Panc1 (cell line): ENCODE measurements at regions not wholly inside any gene's neighbourhood (a gene's known extent, or its start where the extent isn't known, plus 50 kb on each side); places are given as distances from the start of the nearest gene placed in this dataset.

Experiments used
- ATAC-seq: fragments of 200-7000 bp; cut with Tn5 transposase; 2 replicates; pipeline ENCODE4 v1.9.1; 2020; ENCODE audit warnings: mild to moderate bottlenecking, moderate library complexity
- BruUV-seq: library from RNA; stranded (reverse); fragments of 400-500 nt; replicated peaks from 2 replicates; lab custom pipeline; 2021; lab: Mats Ljungman, UMichigan
- CTCF ChIA-PET: fragments of 300-600 bp; sonication (Branson Sonifier 250); formaldehyde crosslinking; loops from one replicate; lab custom pipeline; 2022; ENCODE audit warnings: antibody characterized with exemption; lab: Charles Lee
- POLR2A ChIA-PET: fragments of 300-600 bp; sonication (Branson Sonifier 250); formaldehyde crosslinking; loops from one replicate; lab custom pipeline; 2022; ENCODE audit warnings: antibody characterized with exemption; lab: Charles Lee
- DNase-seq: peaks from one replicate; pipeline ENCODE4 v3.0.0-alpha.2; 2010; ENCODE audit warnings: low read depth, low spot score
- H3K27ac ChIP-seq: 2 replicates; pipeline ENCODE4 v1.5.1; 2011; ENCODE audit warnings: mild to moderate bottlenecking, low read length, inconsistent platforms
- H3K27me3 ChIP-seq: fragments of 200-500 bp; sonication (Bioruptor generic); 2 replicates; pipeline ENCODE4 v1.6.0; 2014; ENCODE audit warnings: low read length, inconsistent platforms; ENCODE audit not compliant: control insufficient read depth, insufficient read depth
- H3K36me3 ChIP-seq: fragments of 200-500 bp; sonication (Bioruptor generic); 2 replicates; pipeline ENCODE4 v1.5.1; 2014; ENCODE audit warnings: inconsistent platforms, mild to moderate bottlenecking, low read length, moderate library complexity; ENCODE audit not compliant: control insufficient read depth, insufficient read depth
- H3K4me1 ChIP-seq: 2 replicates; pipeline ENCODE4 v1.5.1; 2011; ENCODE audit warnings: inconsistent platforms, mild to moderate bottlenecking, low read length, moderate library complexity; ENCODE audit not compliant: control insufficient read depth, insufficient read depth
- H3K4me3 ChIP-seq, 2 experiments: 2 replicates each; pipeline ENCODE4 v1.5.1; 2011 to 2012; ENCODE audit warnings: low read depth in 2 of 2, low read length in 2 of 2, mild to moderate bottlenecking in 2 of 2, inconsistent platforms in 1 of 2, moderate library complexity in 1 of 2
- H3K9me3 ChIP-seq: fragments of 200-500 bp; sonication (Bioruptor generic); 2 replicates; pipeline ENCODE4 v1.5.1; 2014; ENCODE audit warnings: low read depth, mild to moderate bottlenecking, inconsistent platforms, low read length, moderate library complexity; ENCODE audit not compliant: control insufficient read depth, insufficient read depth
- CTCF ChIP-seq: fragments of 450-650 bp; IDR thresholded peaks from 2 replicates; pipeline ENCODE4 v1.5.1; 2017; ENCODE audit warnings: mild to moderate bottlenecking
- POLR2AphosphoS5 ChIP-seq: IDR thresholded peaks from 2 replicates; pipeline ENCODE4 v1.6.1; 2012; ENCODE audit warnings: mild to moderate bottlenecking, low read depth, low read length, moderate library complexity
- REST ChIP-seq, 2 experiments: IDR thresholded peaks; 2 replicates each; pipeline ENCODE4 v1.6.1; 2011 to 2012; ENCODE audit warnings: low read depth in 2 of 2, control low read depth in 1 of 2, low read length in 1 of 2, mild to moderate bottlenecking in 1 of 2, moderate library complexity in 1 of 2; ENCODE audit not compliant: insufficient read depth in 1 of 2
- SIN3A ChIP-seq: IDR thresholded peaks from 2 replicates; pipeline ENCODE4 v1.6.1; 2012; ENCODE audit warnings: low read depth, mild to moderate bottlenecking, low read length, moderate library complexity, borderline replicate concordance; ENCODE audit not compliant: insufficient read depth
- TCF7L2 ChIP-seq: IDR thresholded peaks from 2 replicates; pipeline ENCODE4 v1.6.1; 2011; ENCODE audit warnings: mild to moderate bottlenecking, low read depth, low read length, inconsistent platforms
- in situ Hi-C: cut with HindIII; loops from 2 replicates; pipeline ENCODE4 v1.10.0; 2016; ENCODE audit warnings: low sequenced_read_pairs, low pct_unique_long_range_greater_than_20kb
- intact Hi-C: fragments of 100-400 bp; cut with micrococcal nuclease; formaldehyde crosslinking; loops from one replicate; pipeline ENCODE4 v1.10.0; 2022; ENCODE audit not compliant: unreplicated experiment

GRCh38 chr13:59312776-59313175, 851.0 kb downstream of the DIAPH3 start:
- ChIA-PET CTCF (no interaction called here), POLR2A (no interaction called here)
- BruUV-seq = no TSS peak
- H3K36me3 ChIP-seq = no peaks in the 10 kb centered on the region
- intact Hi-C loops = no loop called here
- no peak overlapping the region for H3K27ac ChIP-seq
- in situ Hi-C loops = no loop called here
- H3K4me3 ChIP-seq = no peak overlapping the region
- H3K9me3 ChIP-seq = no peaks in the 10 kb centered on the region
- H3K4me1 ChIP-seq = no peaks in the 10 kb centered on the region
- ATAC-seq = no peak
- H3K27me3 ChIP-seq = no peaks in the 10 kb centered on the region
- DNase-seq = no peak
- TF ChIP-seq POLR2AphosphoS5 (no peak), SIN3A (no peak), REST (IDR thresholded peaks at IDR 0.05; ENCODE audit: insufficient read depth in 1 of 2, low read depth in 2 of 2, low read length in 1 of 2) (no peak), CTCF (no peak), TCF7L2 (no peak)

GRCh38 chr13:59318320-59318930, 845.3 kb downstream of the DIAPH3 start:
- DNase-seq (peak; percentile 18), ATAC-seq (no peak)
- intact Hi-C loops (loop anchor here (5.0 kb wide), 1 partner anchor 1691 kb away; no protein-coding TSS in a partner anchor), in situ Hi-C loops (no loop called here)
- H3K4me3 ChIP-seq = no peak overlapping the region
- POLR2A ChIA-PET = no interaction called here
- no TSS peak for BruUV-seq
- H3K27me3 ChIP-seq = no peaks in the 10 kb centered on the region
- no peaks in the 10 kb centered on the region for H3K9me3 ChIP-seq
- no peak overlapping the region for H3K27ac ChIP-seq
- TF ChIP-seq CTCF = peak; percentile 72
- no peak for TF ChIP-seq POLR2AphosphoS5
- CTCF ChIA-PET = no interaction called here
- H3K36me3 ChIP-seq = no peaks in the 10 kb centered on the region
- no peaks in the 10 kb centered on the region for H3K4me1 ChIP-seq
